ENCODE measurements at regions not wholly inside any gene's neighbourhood (a gene's known extent, or its start where the extent isn't known, plus 50 kb on each side); places are given as distances from the start of the nearest gene placed in this dataset.

DNA sequence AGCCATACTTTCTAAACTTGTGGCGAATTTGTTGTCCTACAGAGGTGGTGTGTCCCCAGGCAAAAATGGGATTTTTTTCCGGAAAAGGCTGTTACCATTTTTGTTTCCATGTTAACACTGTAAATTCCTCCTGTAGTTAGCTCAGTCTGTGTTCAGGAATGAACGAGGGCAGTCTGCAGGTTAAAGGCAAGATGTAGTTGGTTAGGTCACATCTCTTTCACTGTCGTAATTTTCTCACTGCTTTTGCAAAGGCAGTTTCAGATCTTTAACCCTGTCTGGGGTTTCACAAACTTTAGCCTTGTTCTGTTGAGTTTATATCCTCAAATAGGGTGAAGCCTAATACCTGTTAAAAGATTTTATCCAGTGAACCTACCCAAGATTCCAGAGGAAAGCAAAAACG, 50.5 kb upstream of the PUDP start:
- Histone ChIP-seq H3K36me3 (ENCODE audit: control insufficient read depth in 1 of 2, insufficient read depth in 2 of 2, low read length in 1 of 2) (no peaks in the 10 kb centered on the region), H3K4me1 (ENCODE audit: control insufficient read depth in 1 of 2, insufficient read depth in 2 of 2, low read length in 2 of 2) (no peaks in the 10 kb centered on the region), H3K4me3 (ENCODE audit: low read length in 2 of 2) (no peak overlapping the region), H3K9me3 (ENCODE audit: control insufficient read depth, low read length) (no peaks in the 10 kb centered on the region), H3K27ac (ENCODE audit: low read depth in 1 of 2, low read length in 2 of 2) (no peak overlapping the region), H3K27me3 (ENCODE audit: control insufficient read depth in 1 of 2, insufficient read depth in 2 of 2, low read length in 1 of 2) (no peaks in the 10 kb centered on the region)
- 34 to 45% methylated on average over 5 of the region's 5 CpGs for WGBS, 2 donors
- DNase-seq (no peak), ATAC-seq (ENCODE audit: low FRiP score) (no peak)
- intact Hi-C loops (cut with DNase I): no loop called here

Data from aorta (tissue), 5 donors.